HUES64 (cell line): ENCODE measurements at regions not wholly inside any gene's neighbourhood (a gene's known extent, or its start where the extent isn't known, plus 50 kb on each side); places are given as distances from the start of the nearest gene placed in this dataset.
A peak's percentile ranks its signal among the peaks of the same experiment; 100 is the strongest.

Experiments
- H3K27ac ChIP-seq: 2 replicates; pipeline ENCODE4 v1.7.0; 2013; ENCODE audit warnings: low read depth, low read length, inconsistent platforms
- H3K27me3 ChIP-seq: 2 replicates; pipeline ENCODE4 v1.6.1; 2013; ENCODE audit warnings: mild to moderate bottlenecking, low read length; ENCODE audit not compliant: insufficient read depth
- H3K36me3 ChIP-seq: 2 replicates; pipeline ENCODE4 v1.6.1; 2013; ENCODE audit warnings: mild to moderate bottlenecking, low read length; ENCODE audit not compliant: insufficient read depth
- H3K4me1 ChIP-seq: 2 replicates; pipeline ENCODE4 v1.6.1; 2013; ENCODE audit warnings: mild to moderate bottlenecking, low read length, moderate library complexity; ENCODE audit not compliant: insufficient read depth
- H3K4me3 ChIP-seq: 2 replicates; pipeline ENCODE4 v1.5.1; 2013; ENCODE audit warnings: mild to moderate bottlenecking, low read length, moderate library complexity
- H3K9ac ChIP-seq: 2 replicates; pipeline ENCODE4 v1.6.1; 2013; ENCODE audit warnings: mild to moderate bottlenecking, low read depth, low read length
- H3K9me3 ChIP-seq: 2 replicates; pipeline ENCODE4 v1.6.1; 2013; ENCODE audit warnings: low read depth, low read length; ENCODE audit not compliant: insufficient read depth
- WGBS: fragments of 150-250, 120-280 bp; methylation state at CpG from one replicate; pipeline ENCODE4 v1.1.7; 2013; ENCODE audit warnings: missing lambda C conversion rate; 5-methylcytosine and 5-hydroxymethylcytosine counted together

GRCh38 chr14:26124896-26125438 lies 472.9 kb downstream of the NOVA1 start:
- Histone ChIP-seq H3K4me1 (peaks cover 11% of the 10 kb centered on the region), H3K4me3 (no peak overlapping the region), H3K27me3 (no peaks in the 10 kb centered on the region), H3K9me3 (no peaks in the 10 kb centered on the region), H3K9ac (no peak overlapping the region), H3K27ac (no peak overlapping the region), H3K36me3 (no peaks in the 10 kb centered on the region)
- 100% methylated on average over 1 of the region's 2 CpGs for whole genome bisulfite sequencing

- Histone ChIP-seq H3K4me1 (no peaks in the 10 kb centered on the region), H3K36me3 (no peaks in the 10 kb centered on the region), H3K27ac (no peak overlapping the region), H3K4me3 (no peak overlapping the region), H3K9ac (no peak overlapping the region), H3K9me3 (no peaks in the 10 kb centered on the region), H3K27me3 (no peaks in the 10 kb centered on the region)
- 100% methylated on average over 1 of the region's 2 CpGs for WGBS
These were observed 474.4 kb downstream of the NOVA1 start for GRCh38 chr14:26123459-26123858.

- 89% methylated on average over 3 of the region's 3 CpGs for WGBS
- no peaks in the 10 kb centered on the region for H3K9me3 ChIP-seq
- H3K36me3 ChIP-seq: no peaks in the 10 kb centered on the region
- H3K9ac ChIP-seq: no peak overlapping the region
- H3K4me1 ChIP-seq: no peaks in the 10 kb centered on the region
- H3K27ac ChIP-seq: no peak overlapping the region
- no peaks in the 10 kb centered on the region for H3K27me3 ChIP-seq
- H3K4me3 ChIP-seq: no peak overlapping the region
These were observed 476.7 kb downstream of the NOVA1 start for GRCh38 chr14:26121181-26121580.

- no peaks in the 10 kb centered on the region for H3K9me3 ChIP-seq
- no peaks in the 10 kb centered on the region for H3K27me3 ChIP-seq
- H3K4me1 ChIP-seq: peaks cover 8% of the 10 kb centered on the region; the same call in 1 of the 2 replicates
- WGBS: 82% methylated on average over 3 of the region's 3 CpGs
- H3K36me3 ChIP-seq: no peaks in the 10 kb centered on the region
- no peak overlapping the region for H3K4me3 ChIP-seq
- H3K9ac ChIP-seq: no peak overlapping the region
- H3K27ac ChIP-seq: no peak overlapping the region
These were observed 483.8 kb downstream of the NOVA1 start for GRCh38 chr14:26113911-26114640.

GRCh38 chr14:26104717-26105116 lies 493.1 kb downstream of the NOVA1 start:
- WGBS: 83% methylated on average over 2 of the region's 2 CpGs
- Histone ChIP-seq H3K9me3 (peaks cover 5% of the 10 kb centered on the region; the same call in 1 of the 2 replicates), H3K27ac (no peak overlapping the region), H3K9ac (no peak overlapping the region), H3K36me3 (no peaks in the 10 kb centered on the region), H3K4me1 (peaks cover 9% of the 10 kb centered on the region; the same call in 1 of the 2 replicates), H3K27me3 (no peaks in the 10 kb centered on the region), H3K4me3 (no peak overlapping the region)

- Histone ChIP-seq H3K36me3 (no peaks in the 10 kb centered on the region), H3K27me3 (no peaks in the 10 kb centered on the region), H3K4me3 (no peak overlapping the region), H3K4me1 (no peaks in the 10 kb centered on the region), H3K27ac (no peak overlapping the region), H3K9me3 (no peaks in the 10 kb centered on the region), H3K9ac (no peak overlapping the region)
- 73% methylated on average over 4 of the region's 4 CpGs for WGBS
These were observed 500.0 kb downstream of the NOVA1 start for GRCh38 chr14:26097852-26098251.

- H3K27ac ChIP-seq: peak overlapping the region; percentile 52; the same call in 1 of the 2 replicates
- 13% methylated on average over 2 of the region's 2 CpGs for WGBS
- no peak overlapping the region for H3K9ac ChIP-seq
- no peaks in the 10 kb centered on the region; the same call in 1 of the 2 replicates for H3K9me3 ChIP-seq
- H3K36me3 ChIP-seq: no peaks in the 10 kb centered on the region
- H3K4me3 ChIP-seq: no peak overlapping the region
- peaks cover 10% of the 10 kb centered on the region; the same call in 1 of the 2 replicates for H3K4me1 ChIP-seq
- H3K27me3 ChIP-seq: peaks cover 5% of the 10 kb centered on the region; the same call in 1 of the 2 replicates
These were observed 509.6 kb downstream of the NOVA1 start for GRCh38 chr14:26088275-26088674.

- WGBS: 80% methylated on average over 10 of the region's 10 CpGs
These were observed 516.8 kb downstream of the NOVA1 start for GRCh38 chr14:26081043-26081442.

GRCh38 chr14:26078561-26078960 lies 519.3 kb downstream of the NOVA1 start:
- WGBS: 91% methylated on average over 2 of the region's 2 CpGs
- no peak overlapping the region for H3K4me3 ChIP-seq

More at GRCh38 chr14:26081043-26081442, 516.8 kb downstream of the NOVA1 start:
- H3K36me3 ChIP-seq: no peaks in the 10 kb centered on the region
- H3K27ac ChIP-seq: no peak overlapping the region
- H3K4me3 ChIP-seq: no peak overlapping the region
- no peak overlapping the region for H3K9ac ChIP-seq
- no peaks in the 10 kb centered on the region for H3K9me3 ChIP-seq
- no peaks in the 10 kb centered on the region; the same call in 1 of the 2 replicates for H3K4me1 ChIP-seq
- no peaks in the 10 kb centered on the region for H3K27me3 ChIP-seq

GRCh38 chr14:26074892-26075291 lies 522.9 kb downstream of the NOVA1 start:
- no peaks in the 10 kb centered on the region for H3K9me3 ChIP-seq
- H3K27ac ChIP-seq: no peak overlapping the region
- WGBS: 100% methylated on average over 1 of the region's 2 CpGs

More at GRCh38 chr14:26078561-26078960, 519.3 kb downstream of the NOVA1 start:
- Histone ChIP-seq H3K27ac (no peak overlapping the region), H3K9ac (no peak overlapping the region), H3K9me3 (no peaks in the 10 kb centered on the region), H3K36me3 (no peaks in the 10 kb centered on the region), H3K4me1 (no peaks in the 10 kb centered on the region; the same call in 1 of the 2 replicates), H3K27me3 (no peaks in the 10 kb centered on the region)

GRCh38 chr14:26070443-26070842 lies 527.4 kb downstream of the NOVA1 start:
- Histone ChIP-seq H3K27me3 (no peaks in the 10 kb centered on the region), H3K4me1 (peaks cover 14% of the 10 kb centered on the region), H3K9me3 (no peaks in the 10 kb centered on the region), H3K9ac (no peak overlapping the region), H3K36me3 (no peaks in the 10 kb centered on the region), H3K27ac (no peak overlapping the region), H3K4me3 (no peak overlapping the region)
- WGBS: 95% methylated on average over 3 of the region's 3 CpGs

More at GRCh38 chr14:26074892-26075291, 522.9 kb downstream of the NOVA1 start:
- Histone ChIP-seq H3K36me3 (no peaks in the 10 kb centered on the region), H3K9ac (no peak overlapping the region), H3K27me3 (no peaks in the 10 kb centered on the region), H3K4me1 (no peaks in the 10 kb centered on the region; the same call in 1 of the 2 replicates), H3K4me3 (no peak overlapping the region)
